SW 1271 (cell line): ENCODE measurements at regions not wholly inside any gene's neighbourhood (a gene's known extent, or its start where the extent isn't known, plus 50 kb on each side); places are given as distances from the start of the nearest gene placed in this dataset.

Source experiments
- DNase-seq, 2 experiments: peaks; one replicate each; lab custom pipeline; 2025; lab: John Stamatoyannopoulos, UW

DNA sequence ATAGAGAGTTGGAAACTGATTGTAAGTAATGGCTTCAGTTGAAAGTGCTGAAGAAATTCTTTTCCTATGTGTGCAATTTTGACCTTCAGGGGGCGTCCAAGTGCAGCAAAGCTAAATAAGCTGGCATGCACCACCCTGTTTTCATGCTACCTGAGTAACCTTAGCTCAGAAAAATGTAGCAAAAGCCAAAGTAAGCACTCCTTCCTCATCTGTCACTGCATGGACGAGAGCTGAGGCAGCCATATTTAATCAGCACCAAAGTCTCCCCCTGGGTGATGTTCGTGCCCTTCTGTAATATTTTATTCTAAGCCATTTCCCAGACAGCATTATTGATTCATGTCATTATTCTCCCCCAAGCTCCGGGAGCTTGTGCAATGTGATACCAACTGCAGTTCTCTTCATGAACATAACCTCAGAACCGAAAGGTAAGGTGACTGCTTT, 123.1 kb downstream of the RPS12 start:
- DNase-seq, result peak in 1 of 2 experiments; percentile 15

DNA sequence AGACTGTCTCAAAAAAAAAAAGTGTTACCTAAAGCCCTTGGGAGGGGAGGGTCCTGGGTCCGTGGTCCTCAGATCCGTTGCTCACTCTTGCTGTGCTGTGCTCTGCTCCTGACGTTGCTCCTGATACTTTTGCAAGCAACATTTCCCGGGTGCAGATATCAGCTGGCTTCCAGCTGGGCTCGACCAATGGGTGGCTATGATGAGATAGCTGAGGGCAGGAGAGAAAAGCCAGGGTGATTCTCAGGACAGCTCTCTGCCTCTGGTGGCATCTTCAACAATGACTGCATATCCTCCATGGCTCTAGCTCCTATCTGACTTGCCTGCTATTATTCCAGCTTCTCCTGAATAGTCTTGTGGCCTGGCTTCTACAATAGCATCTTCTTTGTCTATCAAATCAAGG, 134.5 kb downstream of the RPS12 start:
- no peak for DNase-seq

DNA sequence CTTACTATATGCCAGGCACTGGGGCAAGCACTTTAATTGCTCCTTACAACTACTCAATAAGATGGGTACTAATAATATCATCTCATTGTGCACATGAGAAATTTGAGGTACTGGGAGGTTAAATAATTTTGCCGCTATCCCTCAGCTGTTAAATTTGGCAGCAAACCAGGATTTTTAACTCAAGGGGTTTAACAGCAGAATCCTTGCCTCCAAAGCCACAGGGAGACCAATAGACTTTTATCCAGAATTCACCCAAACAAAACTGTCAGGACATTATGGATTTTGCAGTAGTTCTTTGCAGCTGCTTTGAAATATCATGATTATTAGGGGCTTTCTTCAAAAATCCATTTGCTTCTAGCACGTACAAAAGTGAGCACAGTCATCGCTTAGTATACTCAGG, 136.2 kb downstream of the RPS12 start:
- no peak for DNase-seq

DNA sequence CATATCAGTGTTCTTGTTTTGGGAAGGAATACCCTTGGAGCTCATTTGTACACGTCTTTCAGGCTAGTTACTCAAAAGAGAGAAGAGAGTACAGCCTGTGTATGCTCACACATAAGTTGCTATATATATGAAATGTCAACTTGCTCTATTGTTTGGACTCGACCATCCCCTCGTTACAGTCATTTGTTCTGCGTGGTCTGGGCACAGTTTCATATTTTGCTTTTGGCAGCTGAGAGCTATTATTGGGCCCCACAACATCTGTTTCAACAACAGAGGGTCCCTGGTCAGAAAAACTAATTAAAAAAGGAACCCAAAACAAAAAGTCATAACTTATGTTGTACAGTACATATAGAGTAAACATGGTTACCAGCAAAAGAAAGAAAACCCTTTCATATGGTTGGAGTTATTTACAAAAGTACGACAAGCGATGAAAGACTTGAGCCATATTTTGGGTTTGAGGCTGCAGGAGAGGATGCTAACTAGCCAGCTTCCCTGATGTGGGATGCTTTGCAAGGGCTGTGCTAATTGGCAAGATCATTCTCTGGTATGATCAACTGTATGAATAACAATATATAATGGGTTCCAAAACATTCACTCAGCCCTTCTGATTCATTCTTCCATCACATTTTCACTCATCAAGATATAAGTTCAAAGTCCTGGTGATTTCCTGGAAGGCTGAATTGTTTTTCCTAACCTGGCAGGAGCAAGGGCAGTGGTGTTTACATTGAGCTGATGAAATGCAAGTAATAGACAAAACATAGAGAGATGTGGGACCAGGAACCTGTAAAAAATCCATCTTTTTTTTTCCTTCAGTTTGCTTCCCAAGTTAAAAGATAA, 137.9 kb downstream of the RPS12 start:
- no peak for DNase-seq

DNA sequence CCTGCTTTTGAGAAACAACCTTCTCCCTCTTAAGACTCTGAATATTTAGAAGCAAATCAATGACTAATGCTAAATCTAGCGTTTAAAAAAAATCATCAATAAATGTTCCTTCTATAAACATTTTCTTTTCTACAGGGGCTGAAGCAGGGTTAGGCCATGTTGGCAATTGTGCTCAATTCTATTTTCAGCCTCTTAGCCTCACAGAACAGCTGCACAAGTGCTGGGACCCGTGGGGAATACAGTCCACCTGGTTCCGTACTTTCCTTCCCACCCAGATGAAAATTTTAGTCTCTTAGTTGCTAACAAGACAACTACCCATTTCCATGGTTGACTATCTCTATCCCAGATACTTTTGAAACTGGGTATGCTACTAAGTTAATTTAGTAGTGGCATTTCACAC, 138.6 kb downstream of the RPS12 start:
- no peak for DNase-seq

DNA sequence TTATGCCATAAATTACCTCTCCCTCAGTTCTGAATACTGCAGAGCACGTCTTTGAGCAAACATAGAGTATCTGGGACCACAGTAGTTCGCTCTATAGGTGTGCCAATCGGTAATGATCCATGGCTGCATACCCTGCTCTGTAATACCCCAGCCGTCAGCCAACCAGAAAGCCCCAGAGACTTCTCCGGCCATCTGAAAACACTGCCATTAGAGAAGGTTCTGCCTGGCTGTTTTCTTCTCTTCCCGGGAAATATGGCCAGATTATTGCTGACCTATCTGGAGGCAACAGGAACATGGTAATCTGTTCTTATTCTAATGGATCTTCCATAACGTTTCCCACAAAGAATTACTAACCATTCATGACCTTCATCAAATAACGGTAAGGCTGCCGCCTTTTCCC, 139.9 kb downstream of the RPS12 start:
- DNase-seq, result no peak

DNA sequence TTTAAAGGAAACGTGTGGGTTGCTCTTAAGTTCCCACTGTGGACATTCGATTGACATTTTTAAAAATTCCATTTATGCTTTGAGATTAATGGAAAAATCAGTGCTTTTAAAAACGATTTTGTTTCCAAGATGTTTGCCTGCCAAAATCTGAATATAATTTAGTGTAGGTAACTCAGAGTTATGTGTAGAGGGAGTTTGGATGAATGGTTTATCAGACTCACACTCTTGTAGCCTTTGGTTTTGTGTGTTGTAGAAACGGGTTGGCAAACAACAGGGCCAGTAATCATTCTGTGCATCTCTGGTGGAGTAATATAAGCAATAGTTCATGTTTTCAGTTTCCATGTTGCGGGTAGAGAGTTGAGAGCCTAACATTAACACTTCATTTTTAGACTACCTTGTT, 140.6 kb downstream of the RPS12 start:
- DNase-seq, result no peak

DNA sequence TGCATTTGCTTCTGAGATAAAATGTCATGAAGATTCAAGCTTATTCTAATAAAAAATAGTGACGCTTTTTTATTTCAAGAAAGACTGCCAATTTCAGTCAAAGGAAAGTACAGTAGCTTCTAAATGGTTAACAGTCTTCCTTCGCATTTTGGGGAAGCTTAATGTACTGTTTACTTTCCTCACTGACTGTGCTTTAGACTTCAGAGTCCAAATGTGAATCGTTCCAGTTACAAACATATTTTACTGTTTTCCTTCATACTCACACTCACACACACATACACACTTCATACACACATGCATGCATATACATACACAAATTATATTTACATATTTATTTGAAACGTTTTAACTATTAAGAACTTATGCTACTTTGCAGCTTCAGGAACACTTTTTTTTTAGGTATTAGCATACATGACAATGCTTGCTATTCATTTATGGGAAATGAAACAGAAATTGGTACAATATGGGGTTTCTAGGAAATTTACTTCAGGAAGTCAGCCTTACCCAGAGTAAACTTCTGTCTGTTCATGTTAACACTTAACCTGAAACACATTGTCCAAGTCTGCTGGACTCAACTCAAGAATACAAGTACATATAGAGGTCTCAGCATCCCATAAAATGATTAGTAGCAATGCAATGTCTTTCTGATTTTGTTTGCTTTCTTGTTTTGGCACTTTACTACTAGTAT, 145.4 kb downstream of the RPS12 start:
- DNase-seq, result no peak

DNA sequence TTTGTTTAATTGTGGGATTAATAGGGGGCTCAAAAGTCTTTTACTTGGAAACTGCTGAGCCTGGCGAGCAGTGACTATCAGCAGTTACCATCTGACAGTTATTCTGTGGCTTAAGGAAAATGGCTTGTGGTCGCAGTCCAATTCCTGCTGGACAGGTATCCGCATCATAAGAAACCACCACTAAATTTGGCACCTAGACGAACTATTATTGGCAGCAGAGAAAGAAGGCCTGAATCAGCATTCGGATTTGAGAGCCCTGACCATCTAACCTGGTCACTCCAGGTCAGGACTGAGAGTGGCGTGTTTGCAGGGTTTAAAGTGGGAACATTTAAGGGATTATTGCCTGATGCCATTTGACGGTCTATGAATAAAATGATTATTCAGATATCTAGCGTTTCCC, 146.4 kb downstream of the RPS12 start:
- no peak for DNase-seq

DNA sequence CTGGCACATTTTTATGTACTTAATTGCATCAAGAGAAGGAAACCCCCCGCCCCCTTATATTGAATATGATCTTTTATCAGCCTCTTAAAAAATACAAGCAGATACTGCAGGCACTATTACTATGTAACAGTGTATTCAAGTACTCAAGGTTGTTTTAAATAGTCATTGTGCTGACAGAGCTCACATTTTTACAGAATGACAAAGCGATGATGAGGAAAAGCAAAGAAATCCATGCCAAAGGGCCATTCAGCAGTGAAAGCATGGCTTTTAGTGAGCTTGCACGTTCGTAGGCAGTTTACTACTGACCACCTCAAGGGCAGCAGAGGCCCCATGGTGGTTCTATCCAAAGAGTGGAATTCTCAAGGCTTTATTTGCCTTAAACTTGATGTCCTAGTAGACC, 146.8 kb downstream of the RPS12 start:
- no peak for DNase-seq

DNA sequence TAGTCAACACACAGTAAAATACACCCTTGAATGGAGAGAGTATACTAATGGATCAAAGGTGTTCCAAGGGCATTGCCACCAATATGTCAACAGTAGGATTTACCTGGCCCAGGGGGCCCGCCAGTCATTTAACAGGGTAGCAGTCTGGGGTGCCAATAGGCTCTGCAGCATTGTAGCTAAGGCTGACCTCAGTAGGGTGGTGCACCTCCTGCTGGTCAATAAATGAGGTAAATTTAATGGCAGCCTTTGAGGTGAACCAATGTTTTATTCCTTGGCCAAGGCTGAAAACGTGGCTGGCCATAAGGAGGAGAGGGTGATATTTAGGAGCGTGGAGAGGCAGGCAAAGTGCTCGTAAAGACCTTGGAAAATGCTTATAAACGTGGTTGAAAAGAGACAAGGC, 147.2 kb downstream of the RPS12 start:
- DNase-seq, result no peak

DNA sequence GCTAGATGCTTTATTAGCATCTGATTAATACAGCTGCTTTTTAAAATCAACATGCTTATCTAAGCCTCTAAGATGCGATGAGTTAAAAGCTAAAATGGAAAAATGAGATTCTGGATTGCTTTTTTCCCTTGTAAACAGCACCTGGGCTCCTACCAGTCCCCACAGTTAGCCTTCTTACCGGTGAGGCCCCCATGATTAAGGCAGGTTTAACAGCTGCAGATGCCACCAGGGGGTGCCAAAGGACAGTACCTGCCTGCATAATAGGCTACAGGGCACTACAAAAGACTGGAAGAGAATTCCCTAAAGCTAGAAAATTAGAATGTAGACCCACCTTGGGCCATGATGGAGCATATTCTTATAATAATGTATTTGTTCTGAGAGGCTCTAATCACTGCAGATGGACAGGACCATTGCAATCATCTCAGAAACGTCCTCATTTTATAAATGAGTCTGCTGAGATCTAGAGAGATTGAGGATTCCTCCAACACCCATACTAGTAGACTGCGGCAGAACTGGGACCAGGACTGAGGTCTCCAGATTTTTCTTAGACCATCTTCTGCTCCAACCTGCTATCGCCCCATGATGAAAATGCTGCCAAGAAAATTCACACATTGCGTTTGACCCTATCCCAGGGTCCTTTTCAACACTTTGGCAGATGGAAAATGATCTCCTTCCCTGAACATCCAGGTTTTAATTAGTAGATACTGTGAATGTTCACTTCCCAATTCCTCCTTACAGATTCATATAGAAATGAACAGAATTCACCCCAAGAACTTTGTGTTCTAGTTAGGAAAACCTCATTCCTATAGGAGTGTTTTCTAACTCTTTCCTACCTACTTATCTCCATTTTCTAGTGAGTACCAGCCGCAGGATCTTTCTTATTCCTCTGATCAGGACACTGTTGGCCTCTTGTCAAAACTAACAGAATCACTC, 148.8 kb downstream of the RPS12 start:
- peak; percentile 15 to 41 for DNase-seq

DNA sequence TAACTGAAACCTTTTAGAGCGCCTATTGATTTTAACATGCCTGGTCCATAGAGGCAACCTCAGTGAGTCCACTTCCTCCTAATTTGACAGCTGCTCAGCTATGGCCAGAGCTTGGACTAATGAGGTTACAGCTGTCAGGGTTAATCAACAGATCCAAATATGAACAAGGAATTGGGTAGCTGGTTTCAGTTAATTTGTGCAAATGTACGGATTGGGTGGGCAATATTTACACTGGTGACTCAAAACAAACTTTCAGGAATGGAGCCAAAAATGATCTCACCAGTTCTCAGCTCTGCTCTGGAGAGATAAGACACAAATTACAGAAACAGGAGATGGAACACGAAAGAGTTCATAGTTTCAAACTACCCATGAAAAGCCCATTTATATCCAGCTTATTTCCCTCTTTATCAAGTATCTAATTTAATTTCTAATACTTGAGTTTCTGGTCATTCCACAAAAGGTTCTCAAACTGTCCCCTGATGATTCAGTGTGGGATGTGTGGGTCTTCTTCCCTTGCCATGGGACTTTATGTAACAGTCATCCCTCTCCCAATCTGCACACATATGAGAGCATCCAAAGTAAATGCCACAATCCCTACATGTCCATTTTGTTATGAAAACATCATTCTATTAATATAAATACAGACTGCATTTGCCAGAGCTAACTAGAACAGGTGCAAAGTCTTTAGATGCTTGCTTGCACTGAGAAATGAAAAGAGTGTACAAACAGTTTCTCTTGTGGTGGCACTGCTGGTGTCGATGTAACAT, 149.9 kb downstream of the RPS12 start:
- DNase-seq, result no peak

DNA sequence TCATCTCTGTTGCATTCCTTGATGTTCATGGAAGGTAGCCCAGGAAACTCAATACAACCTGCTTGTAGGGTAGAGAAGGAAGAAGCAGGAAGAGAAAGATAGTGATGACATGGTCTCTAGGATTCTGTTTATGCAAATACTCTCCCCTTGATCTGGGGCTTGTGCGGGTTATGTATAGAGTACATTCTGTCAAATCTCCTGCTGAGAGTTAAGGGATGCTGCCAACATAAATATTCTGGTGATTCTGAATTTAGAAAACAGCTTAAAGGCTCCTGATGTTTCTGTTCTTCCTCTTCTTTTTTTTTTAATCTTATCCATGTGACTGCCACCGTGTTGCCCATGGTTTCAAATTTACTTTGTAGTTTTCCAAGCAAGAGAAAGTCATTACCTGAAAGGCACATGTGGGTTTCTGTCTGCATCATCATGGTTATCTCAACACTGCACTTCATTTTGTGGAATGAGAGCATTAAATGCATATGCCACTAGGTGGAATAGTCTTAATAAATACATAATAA, 150.6 kb downstream of the RPS12 start:
- DNase-seq, result no peak

DNA sequence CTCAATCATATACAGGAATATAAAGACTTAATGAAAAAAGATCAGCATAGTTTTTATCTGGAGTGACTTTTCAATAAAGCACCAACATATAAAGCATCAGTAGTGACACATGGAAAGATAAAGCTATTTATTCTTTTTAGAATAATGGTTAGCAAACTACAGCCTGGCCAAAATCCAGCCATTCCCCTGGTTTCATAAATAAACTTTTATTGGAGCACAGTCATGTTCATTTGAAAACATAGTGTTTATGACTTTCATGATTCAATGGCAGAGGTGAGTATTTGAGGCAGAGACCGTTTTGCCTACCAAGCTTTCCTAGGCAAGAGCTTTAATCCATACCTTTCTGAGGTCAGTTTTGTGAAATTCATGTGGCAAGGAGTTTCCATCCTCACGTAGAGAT, 153.5 kb downstream of the RPS12 start:
- no peak for DNase-seq

DNA sequence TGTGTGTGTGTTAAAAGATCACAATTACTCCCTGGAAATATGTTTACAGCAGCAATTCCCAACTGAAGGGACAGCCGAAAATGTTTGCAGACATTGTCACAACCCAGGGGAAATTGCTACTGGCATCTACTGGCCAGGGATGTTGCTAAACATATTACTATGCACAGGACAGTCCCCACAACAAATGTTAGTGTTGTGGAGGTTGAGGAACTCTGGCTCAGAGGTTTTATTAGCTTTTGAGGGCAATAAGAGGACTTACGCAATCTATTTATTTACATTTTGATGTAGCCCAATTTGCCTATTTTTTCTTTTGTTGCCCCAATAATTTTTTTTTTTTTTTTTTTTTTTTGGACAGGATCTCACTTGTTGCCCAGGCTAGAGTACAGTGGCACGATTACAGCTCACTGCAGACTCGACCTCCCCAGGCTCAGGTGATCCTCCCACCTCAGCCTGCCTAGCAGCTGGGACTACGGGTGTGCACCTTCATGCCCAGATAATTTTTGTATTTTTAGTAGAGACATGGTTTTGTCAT, 154.1 kb downstream of the RPS12 start:
- no peak for DNase-seq

DNA sequence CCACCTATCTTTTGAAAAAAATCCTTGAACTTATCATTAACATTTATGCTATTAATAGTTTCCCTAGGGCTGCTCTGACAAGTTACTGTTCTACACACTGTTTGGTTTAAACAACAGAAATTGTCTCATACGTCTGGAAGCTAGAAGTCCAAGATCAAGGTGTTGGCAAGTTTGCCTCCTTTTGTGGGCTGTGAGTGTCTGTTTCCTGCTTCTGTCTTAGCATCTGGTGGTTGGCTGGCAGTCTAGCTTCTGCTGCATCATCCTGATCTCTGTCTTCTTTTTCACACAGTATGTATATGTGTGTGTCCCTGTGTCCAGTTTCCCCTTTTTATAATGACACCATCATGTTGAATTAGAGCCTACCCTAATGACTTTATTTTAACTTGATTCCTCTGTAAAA, 154.8 kb downstream of the RPS12 start:
- no peak for DNase-seq

DNA sequence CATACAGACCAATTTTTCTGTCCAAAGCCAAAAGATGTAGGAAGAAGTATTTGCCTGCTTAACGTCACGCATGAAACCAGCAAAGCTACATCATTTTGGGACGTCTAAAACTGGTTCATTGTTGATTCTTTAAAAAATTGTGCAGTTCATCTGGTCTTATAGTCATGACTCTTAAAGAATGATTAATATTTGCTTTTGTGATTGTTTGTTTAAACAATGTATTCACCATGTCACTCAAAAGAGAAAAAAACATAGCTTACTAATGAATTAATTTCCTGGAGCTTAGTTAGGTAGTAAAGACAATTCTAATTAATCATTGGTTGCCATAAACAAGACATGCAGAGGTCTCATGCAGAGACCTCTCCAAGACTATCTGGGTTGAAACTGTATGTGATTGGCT, 157.3 kb downstream of the RPS12 start:
- DNase-seq, result no peak

DNA sequence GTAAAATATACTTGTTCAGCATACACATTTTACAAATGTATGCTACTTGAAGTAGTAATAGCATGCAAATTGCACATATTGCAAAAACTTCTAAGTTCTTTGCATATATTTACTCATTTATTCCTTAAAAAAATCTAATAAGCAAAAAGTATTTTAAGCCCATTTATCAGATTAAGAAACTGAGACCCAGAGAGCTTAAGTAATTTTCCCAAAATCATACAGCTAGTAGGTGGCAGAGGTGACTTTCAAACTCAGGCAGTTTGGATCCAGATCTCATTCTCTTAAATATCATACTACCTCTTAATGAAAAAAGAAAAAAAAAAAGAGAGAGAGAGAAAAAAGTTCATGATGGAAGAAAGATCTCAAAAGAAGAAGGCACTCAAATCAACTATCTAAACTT, 157.9 kb downstream of the RPS12 start:
- no peak for DNase-seq

DNA sequence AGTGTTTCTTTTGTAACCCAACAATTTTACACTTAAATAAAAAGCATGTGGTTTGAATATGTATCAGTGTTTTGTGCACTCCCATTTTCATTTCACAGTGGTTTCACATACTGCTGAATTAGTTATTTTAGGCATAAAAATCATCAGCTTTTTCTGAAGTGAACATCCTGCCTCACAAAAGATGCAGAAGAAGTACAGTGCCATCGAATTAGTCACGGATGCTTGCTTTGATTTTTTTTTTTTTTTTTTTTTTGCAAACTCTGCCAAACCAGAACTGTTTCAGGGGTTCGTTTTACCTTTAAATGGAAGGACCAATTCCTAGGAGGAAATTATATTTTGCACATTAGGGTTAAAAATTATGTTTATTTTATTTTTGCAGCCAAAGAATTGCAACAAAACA, 158.6 kb downstream of the RPS12 start:
- no peak for DNase-seq

DNA sequence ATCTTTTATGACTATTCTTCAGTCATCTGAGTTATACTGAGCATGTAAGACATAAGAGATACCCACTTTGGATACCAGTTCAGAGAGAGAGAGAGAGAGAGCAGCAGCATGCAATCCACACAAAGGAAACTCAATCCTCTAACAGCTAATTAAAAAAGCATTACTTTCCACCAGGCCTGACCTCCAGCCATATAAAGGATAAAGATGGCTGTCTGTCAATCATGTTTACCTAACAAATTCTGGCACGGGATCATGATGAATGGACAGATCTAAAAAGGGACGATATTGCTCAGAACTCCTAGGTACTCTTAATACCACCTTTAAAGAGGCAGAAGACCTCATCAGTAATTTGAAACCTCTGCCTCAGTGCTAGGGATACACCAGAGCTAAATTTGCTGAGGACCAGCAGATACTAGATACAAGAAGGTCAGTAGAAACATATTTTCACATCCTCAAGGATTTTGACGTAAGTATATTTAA, 159.2 kb downstream of the RPS12 start:
- DNase-seq, result no peak
